H1 (cell line): ENCODE measurements at regions not wholly inside any gene's neighbourhood (a gene's known extent, or its start where the extent isn't known, plus 50 kb on each side); places are given as distances from the start of the nearest gene placed in this dataset.
"Not testable (repeated sequence)": the region's sequence is repeated elsewhere in the genome, so short reads cannot be mapped to it uniquely, and the experiment has no call there.

ENCODE experiments used
- CTCF ChIA-PET: fragments of 300-600 bp; sonication (Branson Sonifier 250); formaldehyde crosslinking; loops from one replicate; lab custom pipeline; 2021; ENCODE audit not compliant: partially characterized antibody; lab: Charles Lee
- POLR2A ChIA-PET: fragments of 300-600 bp; sonication (Branson Sonifier 250); formaldehyde crosslinking; loops from one replicate; lab custom pipeline; 2021; ENCODE audit warnings: inconsistent platforms; ENCODE audit not compliant: partially characterized antibody; lab: Charles Lee
- DNase-seq, 2 experiments: peaks; one replicate each; pipeline versions ENCODE4 v3.0.0 to v3.0.0-alpha.2; 2010 to 2022; ENCODE audit warnings: low spot score in 2 of 2, low read depth in 1 of 2, mixed read lengths in 1 of 2
- FAIRE-seq: peaks from 2 replicates; lab custom pipeline; 2011; peaks lifted over from hg19 to GRCh38; lab: Jason Lieb, UNC
- H2AFZ ChIP-seq: 2 replicates; pipeline ENCODE4 v1.8.1; 2012; ENCODE audit warnings: low read length, inconsistent platforms
- H2AK5ac ChIP-seq: 2 replicates; pipeline ENCODE4 v1.6.1; 2013; ENCODE audit warnings: low read depth, low read length
- H2BK120ac ChIP-seq: replicated peaks from 2 replicates; pipeline ENCODE3; 2013; ENCODE audit warnings: low read depth, low read length, inconsistent platforms
- H2BK12ac ChIP-seq: 2 replicates; pipeline ENCODE4 v1.6.1; 2013; ENCODE audit warnings: low read depth, low read length
- H2BK15ac ChIP-seq: 2 replicates; pipeline ENCODE4 v1.6.1; 2013; ENCODE audit warnings: low read length
- H2BK20ac ChIP-seq: 2 replicates; pipeline ENCODE4 v1.6.1; 2013; ENCODE audit warnings: low read length
- H2BK5ac ChIP-seq: 2 replicates; pipeline ENCODE4 v1.6.1; 2013; ENCODE audit warnings: low read depth, low read length
- H3K14ac ChIP-seq: 2 replicates; pipeline ENCODE4 v1.6.1; 2013; ENCODE audit warnings: inconsistent platforms; ENCODE audit not compliant: insufficient read length
- H3K18ac ChIP-seq: 2 replicates; pipeline ENCODE4 v1.6.1; 2013; ENCODE audit warnings: low read length; ENCODE audit errors: extremely low read depth
- H3K23ac ChIP-seq: 2 replicates; pipeline ENCODE4 v1.6.1; 2013; ENCODE audit warnings: inconsistent platforms; ENCODE audit not compliant: insufficient read length
- H3K23me2 ChIP-seq: 2 replicates; pipeline ENCODE4 v1.6.1; 2013; ENCODE audit warnings: low read depth, low read length
- H3K27ac ChIP-seq: 2 replicates; pipeline ENCODE4 v1.6.1; 2011; ENCODE audit warnings: low read depth, low read length, inconsistent platforms
- H3K27me3 ChIP-seq, 4 experiments: replicated peaks in 1 of 4; 1 replicate in 1 of 4; 2 replicates in 3 of 4; pipeline versions ENCODE4 v1.6.1 to v1.8.1; 2011 to 2013; ENCODE audit warnings: low read length in 3 of 4, mild to moderate bottlenecking in 3 of 4, inconsistent platforms in 2 of 4, mixed read lengths in 2 of 4, moderate library complexity in 1 of 4; ENCODE audit not compliant: control insufficient read depth in 3 of 4, insufficient read depth in 3 of 4; ENCODE audit errors: extremely low read depth in 1 of 4
- H3K36me3 ChIP-seq, 4 experiments: 2 replicates each; pipeline versions ENCODE4 v1.6.1 to v1.8.1; 2011 to 2013; ENCODE audit warnings: mild to moderate bottlenecking in 4 of 4, low read length in 3 of 4, moderate library complexity in 2 of 4, control low read depth in 1 of 4, inconsistent platforms in 1 of 4; ENCODE audit not compliant: insufficient read depth in 4 of 4, control insufficient read depth in 2 of 4
- H3K4ac ChIP-seq: replicated peaks from 2 replicates; pipeline ENCODE3; 2013; ENCODE audit warnings: low read length, low read depth, mixed read lengths, inconsistent platforms; ENCODE audit not compliant: insufficient read length
- H3K4me1 ChIP-seq, 4 experiments: replicated peaks in 1 of 4; 1 replicate in 1 of 4; 2 replicates in 3 of 4; pipeline versions ENCODE4 v1.6.1 to v1.8.1; 2011 to 2013; ENCODE audit warnings: low read length in 3 of 4, inconsistent platforms in 2 of 4, mixed read lengths in 1 of 4; ENCODE audit not compliant: insufficient read depth in 4 of 4, control insufficient read depth in 3 of 4
- H3K4me2 ChIP-seq, 2 experiments: 2 replicates each; pipeline versions ENCODE4 v1.6.1 to v1.8.1; 2011 to 2013; ENCODE audit warnings: low read depth in 2 of 2, low read length in 2 of 2, control low read depth in 1 of 2, inconsistent platforms in 1 of 2, mild to moderate bottlenecking in 1 of 2; ENCODE audit not compliant: insufficient read depth in 1 of 2
- H3K4me3 ChIP-seq, 4 experiments: fragments of 200-600, 300-600 bp in 1 of 4; sonication (generic), shearing (Covaris generic), sonication (Bioruptor Twin) in 1 of 4; 2 replicates each; pipeline versions ENCODE4 v1.5.1 to v1.8.1; 2011 to 2016; ENCODE audit warnings: low read length in 4 of 4, low read depth in 3 of 4, control low read depth in 2 of 4, inconsistent platforms in 2 of 4, mild to moderate bottlenecking in 2 of 4, mixed read lengths in 1 of 4, moderate library complexity in 1 of 4; ENCODE audit not compliant: insufficient read depth in 2 of 4; ENCODE audit errors: extremely low read depth in 1 of 4
- H3K56ac ChIP-seq: replicated peaks from 2 replicates; pipeline ENCODE3; 2013; ENCODE audit warnings: low read depth, mild to moderate bottlenecking, mixed read lengths, low read length, inconsistent platforms; ENCODE audit not compliant: insufficient read length
- H3K79me1 ChIP-seq: 2 replicates; pipeline ENCODE4 v1.6.1; 2013; ENCODE audit warnings: low read depth, low read length, control low read depth
- H3K79me2 ChIP-seq, 2 experiments: 2 replicates each; pipeline versions ENCODE4 v1.6.1 to v1.8.1; 2012 to 2013; ENCODE audit warnings: low read length in 2 of 2, mild to moderate bottlenecking in 2 of 2, inconsistent platforms in 1 of 2; ENCODE audit not compliant: insufficient read depth in 2 of 2, control insufficient read depth in 1 of 2
- H3K9ac ChIP-seq, 4 experiments: replicated peaks in 1 of 4; 1 replicate in 1 of 4; 2 replicates in 3 of 4; pipeline versions ENCODE4 v1.6.1 to v1.8.1; 2011 to 2013; ENCODE audit warnings: low read depth in 3 of 4, low read length in 3 of 4, control low read depth in 2 of 4, mild to moderate bottlenecking in 2 of 4, moderate library complexity in 2 of 4, inconsistent platforms in 1 of 4; ENCODE audit errors: extremely low read depth in 1 of 4
- H3K9me3 ChIP-seq, 2 experiments: 2 replicates each; pipeline versions ENCODE4 v1.6.1 to v1.8.1; 2012 to 2013; ENCODE audit warnings: mild to moderate bottlenecking in 2 of 2, moderate library complexity in 2 of 2, control low read depth in 1 of 2, inconsistent platforms in 1 of 2, low read depth in 1 of 2, low read length in 1 of 2, mixed read lengths in 1 of 2; ENCODE audit not compliant: insufficient read depth in 2 of 2
- H4K20me1 ChIP-seq, 2 experiments: replicated peaks in 1 of 2; 2 replicates each; pipeline versions ENCODE3 to v1.8.1; 2011 to 2013; ENCODE audit warnings: inconsistent platforms in 2 of 2, low read length in 2 of 2, mild to moderate bottlenecking in 1 of 2; ENCODE audit not compliant: insufficient read depth in 2 of 2, control insufficient read depth in 1 of 2
- H4K5ac ChIP-seq: 2 replicates; pipeline ENCODE4 v1.6.1; 2013; ENCODE audit warnings: low read length, low read depth, mixed read lengths, inconsistent platforms; ENCODE audit not compliant: insufficient read length
- H4K8ac ChIP-seq: 2 replicates; pipeline ENCODE4 v1.8.0; 2013; ENCODE audit warnings: mild to moderate bottlenecking, moderate library complexity, low read length, inconsistent platforms; ENCODE audit not compliant: insufficient read depth; ENCODE audit errors: extremely low read depth
- H4K91ac ChIP-seq: replicated peaks from 2 replicates; pipeline ENCODE3; 2013; ENCODE audit warnings: low read length, mixed read lengths, inconsistent platforms; ENCODE audit not compliant: insufficient read length
- WGBS, 2 experiments: shearing (Covaris generic) in 1 of 2; methylation state at CpG; one replicate each; pipeline versions ENCODE4 v1.1.6 to v1.1.7; 2013 to 2015; ENCODE audit warnings: low lambda C conversion rate in 2 of 2, mixed read lengths in 2 of 2, inconsistent platforms in 1 of 2, low coverage in 1 of 2, missing lambda C conversion rate in 1 of 2; ENCODE audit not compliant: insufficient replicate concordance in 2 of 2, insufficient coverage in 1 of 2, insufficient read length in 1 of 2; ENCODE audit errors: extremely low coverage in 1 of 2, missing lambda C conversion rate in 1 of 2; 5-methylcytosine and 5-hydroxymethylcytosine counted together

- not testable (repeated sequence) for H2BK120ac ChIP-seq, H2BK5ac ChIP-seq
These were observed 446.7 kb upstream of the NPAP1 start for GRCh38 chr15:24228922-24229321.

DNA sequence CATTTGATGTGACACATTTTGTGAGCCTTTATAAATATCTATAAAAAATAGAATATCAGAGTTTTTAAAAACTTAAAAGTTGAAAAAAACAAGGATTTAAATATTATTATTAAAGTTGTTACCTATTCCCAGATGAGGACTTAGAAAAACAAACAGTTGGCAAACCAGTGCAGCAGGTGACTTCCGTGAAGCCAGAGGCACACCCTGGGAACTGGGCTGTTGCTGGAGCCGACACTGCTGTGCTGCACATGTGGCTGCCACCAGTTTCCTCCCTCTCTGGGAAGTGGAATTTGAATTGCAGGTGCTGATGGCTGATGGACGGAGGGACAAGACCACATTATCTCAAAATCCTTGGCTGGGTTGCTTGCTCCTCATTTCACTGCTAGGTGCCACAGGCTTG is 442.4 kb upstream of the NPAP1 start:
- H2BK5ac ChIP-seq, H3K27ac ChIP-seq, CTCF ChIA-PET, H3K56ac ChIP-seq, H4K20me1 ChIP-seq, H4K8ac ChIP-seq, H2BK15ac ChIP-seq, H3K4ac ChIP-seq, H3K18ac ChIP-seq, H3K23ac ChIP-seq, H3K36me3 ChIP-seq, H3K9ac ChIP-seq, H2AK5ac ChIP-seq, POLR2A ChIA-PET, FAIRE-seq, H4K91ac ChIP-seq, H3K4me2 ChIP-seq, H3K14ac ChIP-seq, H3K23me2 ChIP-seq, H3K79me1 ChIP-seq, H3K4me3 ChIP-seq, H2BK12ac ChIP-seq, DNase-seq, H3K9me3 ChIP-seq, H3K4me1 ChIP-seq, H2AFZ ChIP-seq, H3K79me2 ChIP-seq, H3K27me3 ChIP-seq, H2BK20ac ChIP-seq, H4K5ac ChIP-seq, H2BK120ac ChIP-seq: not testable (repeated sequence)
- 89% methylated on average over 3 of the region's 3 CpGs; no CpG with 5 or more reads in 1 of the 2 experiments for WGBS, 2 experiments

More at GRCh38 chr15:24228922-24229321, 446.7 kb upstream of the NPAP1 start:
- H3K79me2 ChIP-seq, H3K4ac ChIP-seq, H3K23ac ChIP-seq, H3K27ac ChIP-seq, H4K5ac ChIP-seq, H2BK15ac ChIP-seq, H3K79me1 ChIP-seq, H2AK5ac ChIP-seq, DNase-seq, H3K56ac ChIP-seq, H3K27me3 ChIP-seq, H3K4me1 ChIP-seq, H4K20me1 ChIP-seq, H3K9ac ChIP-seq, H2BK12ac ChIP-seq, H2AFZ ChIP-seq, CTCF ChIA-PET, H3K36me3 ChIP-seq, H4K8ac ChIP-seq, H3K23me2 ChIP-seq, H3K4me2 ChIP-seq, H4K91ac ChIP-seq, H3K14ac ChIP-seq, H3K18ac ChIP-seq, FAIRE-seq, H3K4me3 ChIP-seq, POLR2A ChIA-PET, H2BK20ac ChIP-seq: not testable (repeated sequence)
- H3K9me3 ChIP-seq, result peaks cover 11 to 26% of the 10 kb centered on the region in 2 experiments
- WGBS, 2 experiments, result 80% methylated on average over 7 of the region's 7 CpGs; no CpG with 5 or more reads in 1 of the 2 experiments
